ENCODE measurements at regions not wholly inside any gene's neighbourhood (a gene's known extent, or its start where the extent isn't known, plus 50 kb on each side); places are given as distances from the start of the nearest gene placed in this dataset.
"Not testable (repeated sequence)": the region's sequence is repeated elsewhere in the genome, so short reads cannot be mapped to it uniquely, and the experiment has no call there.

DNA sequence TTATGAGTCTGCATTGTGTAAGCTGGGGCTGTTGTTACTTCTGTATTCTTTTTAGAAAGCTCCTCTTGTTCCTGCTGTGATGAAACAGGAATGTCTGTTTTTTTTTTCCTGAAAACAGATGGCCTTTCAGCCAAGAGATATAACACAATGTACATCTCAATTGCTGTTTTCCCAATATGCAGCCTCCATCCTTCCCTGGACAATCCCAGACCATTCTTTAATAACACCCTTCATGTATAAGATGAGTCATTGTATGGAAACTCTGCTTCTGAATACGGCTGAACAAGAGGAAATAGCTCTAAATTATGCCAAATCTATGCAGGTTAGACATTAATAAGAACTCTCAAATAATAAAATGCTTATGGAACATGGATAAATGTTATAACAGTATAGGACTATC, 60.2 kb upstream of the LRRC4C start:
- no peaks in the 10 kb centered on the region for H3K36me3 Mint-ChIP-seq
- no peak overlapping the region for H3K27ac Mint-ChIP-seq
- POLR2A ChIA-PET, result no interaction called here
- CTCF ChIA-PET, result interaction anchor here (0.6 kb wide), 1 partner anchor 622 kb away, joined by 3 read pairs; no protein-coding TSS in a partner anchor
- no peak for DNase-seq
- H3K4me3 Mint-ChIP-seq, result no peak overlapping the region
- intact Hi-C loops (cut with micrococcal nuclease), result no loop called here
- no peaks in the 10 kb centered on the region for H3K27me3 Mint-ChIP-seq
- H3K4me1 Mint-ChIP-seq (ENCODE audit: low read depth), result no peaks in the 10 kb centered on the region
- H3K9me3 Mint-ChIP-seq, result peaks cover 17% of the 10 kb centered on the region

DNA sequence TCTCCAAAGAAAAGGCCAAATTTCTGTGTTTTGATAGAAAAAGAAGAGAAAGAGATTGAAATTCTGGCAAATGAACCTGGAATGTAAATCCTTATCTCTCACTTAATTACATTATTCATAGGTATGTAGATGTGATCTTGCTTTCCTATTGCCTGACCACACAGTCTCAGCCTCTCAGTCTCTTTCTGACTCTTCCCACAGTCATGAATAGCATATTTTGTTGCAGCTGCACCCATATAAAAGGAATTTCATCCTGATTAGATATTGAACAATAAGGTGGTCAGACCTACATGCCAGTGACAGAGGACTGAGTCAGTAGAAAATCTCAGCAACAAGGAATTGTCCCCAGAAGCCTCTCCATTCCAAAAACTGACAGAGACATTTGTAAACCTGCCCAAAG, 62.9 kb upstream of the LRRC4C start:
- no peak for DNase-seq
- no peak overlapping the region for H3K4me3 Mint-ChIP-seq
- no peaks in the 10 kb centered on the region for H3K27me3 Mint-ChIP-seq
- intact Hi-C loops (cut with micrococcal nuclease), result no loop called here
- POLR2A ChIA-PET, result no interaction called here
- no peak overlapping the region for H3K27ac Mint-ChIP-seq
- H3K4me1 Mint-ChIP-seq (ENCODE audit: low read depth), result no peaks in the 10 kb centered on the region
- CTCF ChIA-PET, result interaction anchor here (0.8 kb wide), 1 partner anchor 1156 kb away, joined by 3 read pairs; no protein-coding TSS in a partner anchor
- H3K36me3 Mint-ChIP-seq, result no peaks in the 10 kb centered on the region
- peaks cover 19% of the 10 kb centered on the region for H3K9me3 Mint-ChIP-seq

DNA sequence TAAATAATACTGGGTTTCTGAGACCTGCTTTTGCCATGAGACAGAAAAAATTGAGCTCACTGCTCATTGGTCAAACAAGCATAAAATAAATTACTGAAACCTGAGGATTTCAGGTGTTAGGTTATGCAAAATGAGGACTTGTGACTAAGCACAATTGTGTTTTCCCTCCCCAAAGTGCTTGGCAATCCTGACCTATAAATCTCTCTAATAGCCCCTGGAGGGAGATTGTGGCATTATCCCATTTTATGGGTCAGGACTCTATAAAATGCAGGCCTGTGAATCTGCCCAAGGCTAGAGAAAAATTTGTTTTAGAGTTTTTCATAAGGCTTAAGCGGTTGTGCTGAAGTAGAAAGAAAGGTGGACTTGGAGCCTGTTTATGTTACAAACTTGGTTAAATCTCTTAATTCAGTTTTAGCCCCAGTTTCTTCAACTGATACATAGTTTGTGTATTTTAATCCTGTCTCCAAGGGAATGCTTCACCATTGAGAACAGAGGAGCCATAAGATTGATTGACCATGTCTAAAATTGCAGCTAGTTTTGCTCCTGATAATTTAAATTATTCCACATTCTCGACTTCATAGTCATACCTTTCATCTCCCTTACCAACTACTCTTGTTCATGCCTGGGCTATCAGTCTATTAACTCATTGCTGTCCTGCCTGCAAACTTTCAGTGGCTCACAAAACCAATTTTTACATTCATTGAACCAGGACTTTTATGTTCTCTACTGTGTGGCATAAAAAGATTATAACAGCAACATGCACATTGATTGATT, 63.6 kb upstream of the LRRC4C start:
- Mint-ChIP-seq H3K36me3 (no peaks in the 10 kb centered on the region), H3K4me3 (no peak overlapping the region), H3K27ac (no peak overlapping the region), H3K27me3 (no peaks in the 10 kb centered on the region), H3K9me3 (peaks cover 12% of the 10 kb centered on the region), H3K4me1 (ENCODE audit: low read depth) (no peaks in the 10 kb centered on the region)
- ChIA-PET POLR2A (no interaction called here), CTCF (no interaction called here)
- intact Hi-C loops (cut with micrococcal nuclease), result no loop called here
- DNase-seq, result no peak

DNA sequence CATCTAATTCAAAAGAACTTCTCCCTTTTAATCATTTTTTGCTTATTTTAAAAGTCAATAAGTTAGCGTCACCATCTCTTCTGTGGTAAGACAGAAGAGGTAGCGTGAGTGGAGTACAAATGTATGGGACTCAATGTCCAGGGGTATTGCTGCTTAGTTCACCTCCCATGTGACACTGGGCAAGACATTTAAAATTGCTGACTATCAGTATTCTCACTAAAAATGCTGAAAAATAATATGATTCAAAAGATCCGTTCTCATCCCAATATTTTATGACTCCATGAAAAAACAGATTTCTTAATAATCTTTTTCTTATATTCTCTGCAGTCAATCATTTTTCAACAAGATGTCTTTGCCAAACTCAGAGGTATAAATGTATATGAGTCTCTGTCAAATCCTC, 68.1 kb upstream of the LRRC4C start:
- ChIA-PET CTCF (no interaction called here), POLR2A (no interaction called here)
- H3K4me3 Mint-ChIP-seq, result no peak overlapping the region
- no peaks in the 10 kb centered on the region for H3K36me3 Mint-ChIP-seq
- DNase-seq, result no peak
- no peak overlapping the region for H3K27ac Mint-ChIP-seq
- H3K27me3 Mint-ChIP-seq, result no peaks in the 10 kb centered on the region
- H3K9me3 Mint-ChIP-seq, result peaks cover 9% of the 10 kb centered on the region
- H3K4me1 Mint-ChIP-seq (ENCODE audit: low read depth), result no peaks in the 10 kb centered on the region
- intact Hi-C loops (cut with micrococcal nuclease), result no loop called here

DNA sequence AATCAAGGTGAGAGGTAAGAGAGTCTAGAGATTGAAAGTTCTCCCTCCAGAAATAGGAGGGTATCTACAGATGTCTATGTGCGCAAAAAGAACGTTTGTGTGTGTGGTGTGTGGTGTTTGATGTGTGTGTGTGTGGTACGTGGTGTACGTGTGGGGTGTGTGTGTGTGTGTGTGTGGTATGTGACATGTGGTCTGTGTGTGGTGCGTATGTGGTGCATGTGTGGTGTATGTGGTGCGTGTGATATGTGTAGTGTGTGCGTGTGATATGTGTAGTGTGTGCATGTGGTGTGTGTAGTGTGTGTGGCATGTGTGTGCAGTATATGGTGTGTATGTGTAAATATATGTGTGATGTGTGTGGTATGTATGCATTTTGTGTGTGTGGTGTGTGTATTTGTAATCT, 73.0 kb upstream of the LRRC4C start:
- no peak for DNase-seq
- ChIA-PET CTCF (no interaction called here), POLR2A (no interaction called here)
- intact Hi-C loops (cut with micrococcal nuclease), result no loop called here
- H3K27me3 Mint-ChIP-seq, result no peaks in the 10 kb centered on the region
- H3K9me3 Mint-ChIP-seq, result peaks cover 12% of the 10 kb centered on the region
- H3K36me3 Mint-ChIP-seq, result no peaks in the 10 kb centered on the region
- H3K27ac Mint-ChIP-seq, result no peak overlapping the region
- H3K4me3 Mint-ChIP-seq, result no peak overlapping the region
- no peaks in the 10 kb centered on the region for H3K4me1 Mint-ChIP-seq (ENCODE audit: low read depth)

DNA sequence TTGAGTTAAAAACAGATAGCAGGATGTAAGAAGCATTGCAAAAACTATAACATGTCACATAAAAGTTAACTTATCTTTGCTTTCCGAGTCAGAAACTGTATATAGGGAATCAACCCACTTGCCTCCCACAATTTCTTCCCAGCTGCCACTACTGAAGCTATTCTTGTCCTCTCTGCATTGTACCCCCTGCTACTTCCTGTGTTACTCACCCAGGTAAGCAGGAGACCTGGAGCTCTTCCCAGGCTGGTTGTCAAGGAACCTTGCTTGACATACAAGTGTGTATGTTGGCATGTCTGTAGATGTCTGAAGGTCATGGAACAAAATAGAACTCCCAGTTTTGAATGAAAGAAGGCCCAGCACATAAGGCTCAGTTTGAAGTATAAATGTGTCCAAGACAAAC, 74.3 kb upstream of the LRRC4C start:
- H3K4me3 Mint-ChIP-seq, result no peak overlapping the region
- peaks cover 16% of the 10 kb centered on the region for H3K9me3 Mint-ChIP-seq
- H3K27me3 Mint-ChIP-seq, result no peaks in the 10 kb centered on the region
- intact Hi-C loops (cut with micrococcal nuclease), result no loop called here
- no peak for DNase-seq
- POLR2A ChIA-PET, result no interaction called here
- CTCF ChIA-PET, result no interaction called here
- no peaks in the 10 kb centered on the region for H3K4me1 Mint-ChIP-seq (ENCODE audit: low read depth)
- no peaks in the 10 kb centered on the region for H3K36me3 Mint-ChIP-seq
- no peak overlapping the region for H3K27ac Mint-ChIP-seq

DNA sequence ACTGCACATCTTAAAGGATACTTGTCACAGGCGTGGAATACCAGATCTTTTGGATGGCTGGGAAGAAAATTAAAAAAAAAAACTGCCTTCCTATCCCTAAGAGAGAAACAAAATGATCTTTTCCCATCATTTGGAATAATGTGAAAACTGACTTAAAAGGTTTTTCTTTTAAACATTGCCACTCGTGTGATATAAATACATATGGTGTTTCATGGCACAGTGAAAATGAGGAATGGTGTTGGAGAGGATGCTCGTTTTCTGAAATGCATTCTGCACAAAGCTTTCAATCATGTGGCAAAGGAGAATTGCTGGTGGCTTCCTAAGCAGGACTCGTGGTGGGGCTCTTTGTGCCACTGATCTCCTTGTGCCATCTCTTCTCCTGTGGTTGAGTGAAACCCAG, 74.9 kb upstream of the LRRC4C start:
- H3K4me1 Mint-ChIP-seq (ENCODE audit: low read depth), result no peaks in the 10 kb centered on the region
- CTCF ChIA-PET, result no interaction called here
- intact Hi-C loops (cut with micrococcal nuclease), result no loop called here

DNA sequence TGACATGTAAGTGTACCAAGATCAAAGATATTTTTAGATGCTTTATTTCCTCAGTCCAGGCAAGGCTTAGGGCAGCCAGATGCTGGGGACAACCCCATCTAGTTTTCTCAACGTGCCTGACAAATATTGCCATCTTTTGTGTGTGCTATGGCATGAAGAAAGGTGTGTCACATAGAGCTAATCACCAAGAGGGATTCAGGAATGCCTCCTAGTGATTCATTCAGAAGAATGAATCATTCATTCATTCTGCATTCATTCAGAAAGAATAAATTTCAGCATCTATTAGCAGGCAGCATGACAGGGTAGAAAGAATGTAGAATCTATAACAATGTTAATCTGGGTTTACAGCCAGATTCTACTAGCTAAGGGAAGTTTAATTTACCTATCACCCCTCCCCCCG, 75.4 kb upstream of the LRRC4C start:
- no peak overlapping the region for H3K27ac Mint-ChIP-seq
- POLR2A ChIA-PET, result no interaction called here
- H3K4me3 Mint-ChIP-seq, result no peak overlapping the region
- CTCF ChIA-PET, result interaction anchor here (0.6 kb wide), 1 partner anchor 74 kb away, joined by 3 read pairs; no protein-coding TSS in a partner anchor
- DNase-seq, result no peak
- peaks cover 16% of the 10 kb centered on the region for H3K9me3 Mint-ChIP-seq
- H3K27me3 Mint-ChIP-seq, result no peaks in the 10 kb centered on the region
- no peaks in the 10 kb centered on the region for H3K4me1 Mint-ChIP-seq (ENCODE audit: low read depth)
- no peaks in the 10 kb centered on the region for H3K36me3 Mint-ChIP-seq
- intact Hi-C loops (cut with micrococcal nuclease), result no loop called here

More for the DNA sequence above, 74.9 kb upstream of the LRRC4C start:
- DNase-seq, result no peak
- Mint-ChIP-seq H3K4me3 (no peak overlapping the region), H3K36me3 (no peaks in the 10 kb centered on the region), H3K27ac (no peak overlapping the region), H3K9me3 (peaks cover 16% of the 10 kb centered on the region), H3K27me3 (no peaks in the 10 kb centered on the region)
- POLR2A ChIA-PET, result no interaction called here

DNA sequence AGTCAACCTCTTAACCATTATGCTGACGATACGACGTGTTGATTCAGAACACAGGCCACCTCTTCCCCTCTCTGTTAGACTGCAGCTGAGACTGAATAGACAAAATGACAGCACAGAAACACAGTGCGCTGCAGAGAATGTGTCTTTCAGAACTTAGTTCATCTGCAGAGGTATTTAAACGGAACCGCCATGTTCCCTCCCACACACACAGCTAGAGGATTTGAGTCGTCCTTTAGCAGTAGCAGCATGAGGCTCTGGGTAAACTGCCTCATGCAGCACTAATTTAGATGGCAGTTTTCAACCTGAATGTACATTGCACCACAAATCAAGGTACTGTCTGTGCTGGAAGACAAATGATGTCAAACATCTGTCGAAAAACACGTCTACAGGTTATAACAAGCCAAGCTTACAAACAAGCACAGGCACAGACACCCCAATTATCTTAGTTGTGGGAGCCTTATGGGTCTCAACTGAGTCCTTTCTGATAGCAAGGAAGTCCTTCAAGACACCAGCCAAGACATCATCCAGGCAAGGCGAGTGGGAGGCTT, 76.6 kb upstream of the LRRC4C start:
- Mint-ChIP-seq H3K9me3 (peaks cover 16% of the 10 kb centered on the region), H3K4me3 (no peak overlapping the region), H3K27ac (no peak overlapping the region), H3K27me3 (no peaks in the 10 kb centered on the region), H3K36me3 (no peaks in the 10 kb centered on the region), H3K4me1 (ENCODE audit: low read depth) (no peaks in the 10 kb centered on the region)
- intact Hi-C loops (cut with micrococcal nuclease), result no loop called here
- ChIA-PET POLR2A (no interaction called here), CTCF (no interaction called here)
- DNase-seq, result no peak

DNA sequence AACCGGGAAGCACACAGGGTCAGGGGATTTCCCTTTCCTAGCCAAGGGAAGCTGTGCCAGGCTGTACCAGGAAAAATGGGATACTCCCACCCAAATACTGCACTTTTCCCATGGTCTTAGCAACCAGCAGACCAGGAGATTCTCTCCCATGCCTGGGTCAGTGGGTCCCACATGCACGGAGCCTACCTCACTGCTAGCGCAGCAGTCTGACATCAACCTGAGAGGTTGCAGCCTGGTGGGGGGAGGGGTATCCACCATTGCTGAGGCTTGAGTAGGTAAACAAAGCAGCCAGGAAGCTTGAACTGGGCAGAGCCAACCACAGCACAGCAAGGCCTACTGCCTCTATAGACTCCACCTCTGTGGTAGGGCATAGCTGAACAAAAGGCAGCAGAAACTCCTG, 85.5 kb upstream of the LRRC4C start:
- H3K27ac Mint-ChIP-seq; H3K36me3 Mint-ChIP-seq; H3K4me3 Mint-ChIP-seq; DNase-seq; POLR2A ChIA-PET; intact Hi-C loops (cut with micrococcal nuclease); H3K4me1 Mint-ChIP-seq (ENCODE audit: low read depth); CTCF ChIA-PET; H3K27me3 Mint-ChIP-seq: not testable (repeated sequence)
- peaks cover 27% of the 10 kb centered on the region for H3K9me3 Mint-ChIP-seq

DNA sequence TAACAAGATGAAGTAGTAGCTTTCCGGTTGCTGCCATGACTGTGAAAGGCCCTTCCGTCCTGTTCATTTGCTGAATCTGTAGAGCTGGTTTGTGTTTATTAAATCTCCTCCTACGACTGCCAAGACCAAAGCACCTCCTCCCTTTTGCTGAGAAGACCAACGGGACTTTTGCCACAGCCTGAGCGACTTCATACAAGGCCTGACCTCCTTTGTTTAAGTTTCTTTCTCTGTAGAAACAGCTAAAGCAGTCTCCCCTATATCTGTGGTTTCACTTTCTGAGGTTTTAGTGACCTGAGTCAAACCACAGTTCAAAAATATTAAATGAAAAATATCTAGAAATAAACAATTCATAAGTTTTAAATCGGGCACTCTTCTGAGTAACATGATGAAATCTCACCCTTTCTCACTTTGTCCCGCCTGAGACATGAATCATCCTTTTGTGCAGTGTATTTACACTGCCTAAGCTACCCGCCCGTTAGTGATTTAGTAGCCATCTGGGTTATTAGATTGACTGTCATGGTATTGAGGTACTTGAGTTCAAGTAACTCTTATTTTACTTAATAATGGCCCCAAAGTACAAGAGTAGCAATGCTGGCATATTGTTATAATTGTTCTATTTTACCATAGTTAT, 119.1 kb upstream of the LRRC4C start:
- ChIA-PET CTCF (no interaction called here), POLR2A (no interaction called here)
- Mint-ChIP-seq H3K4me3 (no peak overlapping the region), H3K9me3 (peaks cover 13% of the 10 kb centered on the region), H3K36me3 (no peaks in the 10 kb centered on the region), H3K27ac (no peak overlapping the region), H3K4me1 (ENCODE audit: low read depth) (no peaks in the 10 kb centered on the region), H3K27me3 (no peaks in the 10 kb centered on the region)
- DNase-seq, result no peak
- intact Hi-C loops (cut with micrococcal nuclease), result no loop called here

DNA sequence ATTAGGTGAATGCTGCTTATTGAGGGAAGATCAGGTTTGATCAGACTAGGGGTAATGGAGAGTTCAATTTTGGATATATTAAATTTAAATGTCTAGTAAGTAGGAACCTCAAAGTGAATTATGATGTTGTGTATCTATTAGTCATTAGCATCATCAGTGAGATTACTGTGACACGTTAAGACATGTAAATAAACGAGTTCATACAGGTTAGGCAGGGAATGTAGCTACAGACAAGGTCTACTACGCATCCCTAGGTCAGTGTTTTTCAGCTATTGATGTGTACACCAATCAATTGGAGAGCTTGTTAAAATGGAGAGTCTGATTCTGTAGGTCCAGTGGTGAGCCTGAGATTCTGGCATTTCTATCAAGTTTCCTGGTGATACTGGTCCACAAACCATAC, 120.1 kb upstream of the LRRC4C start:
- Mint-ChIP-seq H3K27me3 (no peaks in the 10 kb centered on the region), H3K9me3 (peaks cover 20% of the 10 kb centered on the region), H3K27ac (no peak overlapping the region), H3K4me3 (no peak overlapping the region), H3K4me1 (ENCODE audit: low read depth) (no peaks in the 10 kb centered on the region), H3K36me3 (no peaks in the 10 kb centered on the region)
- ChIA-PET CTCF (no interaction called here), POLR2A (interaction anchor here (0.6 kb wide), 1 partner anchor 65 kb away, joined by 4 read pairs; no protein-coding TSS in a partner anchor)
- no peak for DNase-seq
- intact Hi-C loops (cut with micrococcal nuclease), result no loop called here

DNA sequence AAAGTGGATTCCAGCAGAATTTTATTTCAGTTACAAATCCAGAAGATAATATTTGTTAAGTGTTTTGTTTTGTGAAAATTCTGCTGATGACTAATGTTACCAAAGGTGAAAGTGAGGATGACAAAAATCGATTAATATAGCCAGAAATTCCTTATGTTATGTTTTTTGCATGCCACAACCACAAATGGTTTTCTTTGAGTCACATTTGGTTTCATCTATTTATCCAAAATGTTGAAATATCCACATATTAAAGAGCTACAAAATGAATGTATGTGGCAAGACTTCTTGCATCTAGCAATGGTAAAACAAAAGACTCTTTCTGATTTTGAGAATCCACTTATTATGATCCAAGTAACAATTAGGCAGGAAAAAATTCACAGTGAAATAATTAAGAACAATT, 150.1 kb upstream of the LRRC4C start:
- POLR2A ChIA-PET, result no interaction called here
- CTCF ChIA-PET, result no interaction called here
- Mint-ChIP-seq H3K4me1 (ENCODE audit: low read depth) (no peaks in the 10 kb centered on the region), H3K27ac (no peak overlapping the region), H3K4me3 (no peak overlapping the region), H3K27me3 (no peaks in the 10 kb centered on the region), H3K9me3 (peaks cover 9% of the 10 kb centered on the region), H3K36me3 (no peaks in the 10 kb centered on the region)
- intact Hi-C loops (cut with micrococcal nuclease), result no loop called here
- no peak for DNase-seq

Data from activated CD4-positive, alpha-beta memory T cell treated with anti-CD3 and anti-CD28 coated beads for 36 hours (primary cell).